Esophagus muscularis mucosa (tissue), 4 donors: ENCODE measurements at regions not wholly inside any gene's neighbourhood (a gene's known extent, or its start where the extent isn't known, plus 50 kb on each side); places are given as distances from the start of the nearest gene placed in this dataset.

ENCODE experiments used
- DNase-seq: peaks from one replicate; pipeline ENCODE4 v3.0.0-alpha.2; 2017; ENCODE audit errors: extremely low spot score
- H3K27ac ChIP-seq, 4 donors: fragments of 200-600 bp; sonication (generic); replicated peaks in 1 of 4; 1 replicate in 3 of 4; 2 replicates in 1 of 4; pipeline ENCODE4 v1.5.1; 2016 to 2019; ENCODE audit warnings: mild to moderate bottlenecking in 1 of 4
- H3K27me3 ChIP-seq, 4 donors: fragments of 200-600 bp; sonication (generic); one replicate each; pipeline versions ENCODE4 v1.5.1 to v1.6.0; 2016 to 2019
- H3K36me3 ChIP-seq, 4 donors: fragments of 200-600 bp; sonication (generic); one replicate each; pipeline ENCODE4 v1.5.1; 2016 to 2019
- H3K4me1 ChIP-seq, 4 donors: fragments of 200-600 bp; sonication (generic); one replicate each; pipeline ENCODE4 v1.5.1; 2016 to 2019
- H3K4me3 ChIP-seq, 4 donors: fragments of 200-600 bp; sonication (generic); 1 replicate in 2 of 4; 2 replicates in 2 of 4; pipeline ENCODE4 v1.5.1; 2016 to 2019; ENCODE audit warnings: mild to moderate bottlenecking in 4 of 4, moderate library complexity in 1 of 4
- H3K9me3 ChIP-seq, 4 donors: fragments of 200-600 bp; sonication (generic); 1 replicate in 3 of 4; 2 replicates in 1 of 4; pipeline ENCODE4 v1.5.1; 2016 to 2019
- CTCF ChIP-seq, 3 experiments: fragments of 200-600 bp in 2 of 3; fragments of 450-650 bp in 1 of 3; sonication (generic) in 2 of 3; IDR thresholded peaks; one replicate each; pipeline ENCODE4 v1.5.1; 2017 to 2019; ENCODE audit warnings: antibody characterized with exemption in 3 of 3, mild to moderate bottlenecking in 2 of 3, moderate library complexity in 1 of 3
- EP300 ChIP-seq: sonication (generic); formaldehyde crosslinking; IDR thresholded peaks from one replicate; pipeline ENCODE4 v1.6.1; 2017; ENCODE audit warnings: antibody characterized with exemption
- POLR2A ChIP-seq: fragments of 450-650 bp; IDR thresholded peaks from one replicate; pipeline ENCODE4 v1.6.1; 2017; ENCODE audit warnings: antibody characterized with exemption, moderate library complexity, mild to moderate bottlenecking, low read depth
- POLR2AphosphoS5 ChIP-seq, 2 donors: sonication (generic); formaldehyde crosslinking; IDR thresholded peaks; one replicate each; pipeline ENCODE4 v1.6.1; 2017; ENCODE audit warnings: antibody characterized with exemption in 2 of 2
- WGBS: methylation state at CpG from one replicate; pipeline ENCODE4 v1.1.5; 2018; 5-methylcytosine and 5-hydroxymethylcytosine counted together
- intact Hi-C: fragments of 100-400 bp; cut with DNase I; formaldehyde crosslinking; loops from one replicate; pipeline ENCODE4 v1.15.1; 2023

DNA sequence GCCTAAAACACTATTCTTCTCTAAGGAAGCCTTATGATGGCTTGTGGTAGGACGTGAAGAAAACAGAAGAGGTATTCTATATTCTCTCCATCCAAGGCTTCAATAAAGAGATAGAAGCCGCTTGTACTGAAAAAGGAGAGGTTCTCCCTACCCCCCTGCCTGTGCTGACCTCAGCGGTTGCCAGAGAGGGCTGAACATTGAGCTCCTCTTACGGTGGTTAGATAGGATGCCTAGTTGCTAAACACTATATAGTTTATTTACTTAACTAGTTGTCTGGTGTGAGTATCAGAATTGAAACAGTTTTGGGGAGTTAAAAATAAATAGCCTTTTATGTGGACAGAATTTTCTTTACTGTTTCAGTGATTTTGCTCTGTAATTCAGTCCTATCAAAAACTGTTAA is 112.2 kb downstream of the TFPI2 start:
- TF ChIP-seq EP300, result no peak
- TF ChIP-seq POLR2A, result no peak
- no peak for TF ChIP-seq CTCF (IDR thresholded peaks at IDR 0.05)
- TF ChIP-seq POLR2AphosphoS5 (IDR thresholded peaks at IDR 0.05), result no peak
- H3K4me1 ChIP-seq, result no peaks in the 10 kb centered on the region
- intact Hi-C loops, result no loop called here
- no peaks in the 10 kb centered on the region for H3K9me3 ChIP-seq
- no peak overlapping the region for H3K27ac ChIP-seq
- no peaks in the 10 kb centered on the region for H3K36me3 ChIP-seq
- no peaks in the 10 kb centered on the region for H3K27me3 ChIP-seq
- no peak overlapping the region for H3K4me3 ChIP-seq
- 80% methylated on average over 4 of the region's 4 CpGs for WGBS
- no peak for DNase-seq

DNA sequence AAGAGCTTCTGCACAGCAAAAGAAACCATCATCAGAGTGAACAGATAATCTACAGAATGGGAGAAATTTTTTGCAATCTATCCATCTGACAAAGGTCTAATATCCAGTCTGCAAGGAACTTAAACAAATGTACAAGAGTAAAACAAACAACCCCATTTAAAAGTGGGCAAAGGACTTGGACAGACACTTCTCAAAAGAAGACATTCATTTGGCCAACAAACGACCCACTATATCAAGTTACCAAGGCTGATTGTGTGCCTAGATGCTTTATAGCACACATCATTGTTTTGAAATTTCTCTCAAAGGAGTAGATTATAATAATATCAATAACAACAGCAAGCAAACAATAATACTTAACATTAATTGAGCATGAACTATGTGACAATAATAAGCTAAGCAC is 117.1 kb downstream of the TFPI2 start:
- H3K9me3 ChIP-seq, result no peaks in the 10 kb centered on the region
- H3K4me3 ChIP-seq, result no peak overlapping the region
- TF ChIP-seq EP300 (no peak), CTCF (IDR thresholded peaks at IDR 0.05) (no peak), POLR2AphosphoS5 (IDR thresholded peaks at IDR 0.05) (no peak), POLR2A (no peak)
- WGBS, result 47% methylated on average over 1 of the region's 1 CpG
- H3K36me3 ChIP-seq, result no peaks in the 10 kb centered on the region
- H3K27ac ChIP-seq, result no peak overlapping the region
- intact Hi-C loops, result no loop called here
- H3K27me3 ChIP-seq, result no peaks in the 10 kb centered on the region
- H3K4me1 ChIP-seq, result no peaks in the 10 kb centered on the region
- no peak for DNase-seq

- TF ChIP-seq POLR2A (no peak), EP300 (no peak), CTCF (IDR thresholded peaks at IDR 0.05) (no peak), POLR2AphosphoS5 (IDR thresholded peaks at IDR 0.05) (no peak)
- intact Hi-C loops, result no loop called here
- Histone ChIP-seq H3K4me3 (no peak overlapping the region), H3K9me3 (no peaks in the 10 kb centered on the region), H3K27ac (no peak overlapping the region), H3K4me1 (no peaks in the 10 kb centered on the region), H3K27me3 (no peaks in the 10 kb centered on the region), H3K36me3 (no peaks in the 10 kb centered on the region)
- 92% methylated on average over 2 of the region's 2 CpGs for WGBS
- no peak for DNase-seq
Observed at GRCh38 chr7:93765475-93765874, 125.1 kb downstream of the TFPI2 start.

DNA sequence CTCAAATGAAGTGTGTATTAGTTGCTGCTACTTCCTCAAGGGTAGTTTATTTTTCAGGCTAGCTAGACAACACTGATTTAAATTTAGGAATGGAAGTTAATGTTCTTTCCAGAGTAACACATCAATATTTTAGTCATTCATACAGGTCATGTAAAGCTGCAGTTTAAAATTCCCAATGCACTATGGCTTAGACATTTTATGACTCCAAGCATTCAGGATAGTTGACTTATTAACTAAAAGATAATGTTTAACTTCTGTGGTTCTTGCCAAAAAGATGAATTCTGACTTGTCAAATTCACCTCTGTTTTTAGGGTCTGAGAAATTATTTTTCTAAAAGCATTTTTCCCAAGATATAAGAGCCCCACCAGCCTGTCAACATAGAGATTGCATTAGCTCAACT is 131.9 kb downstream of the TFPI2 start:
- Histone ChIP-seq H3K27me3 (no peaks in the 10 kb centered on the region), H3K4me1 (no peaks in the 10 kb centered on the region), H3K27ac (no peak overlapping the region), H3K4me3 (no peak overlapping the region), H3K9me3 (no peaks in the 10 kb centered on the region), H3K36me3 (no peaks in the 10 kb centered on the region)
- no peak for DNase-seq
- intact Hi-C loops, result no loop called here
- TF ChIP-seq POLR2AphosphoS5 (IDR thresholded peaks at IDR 0.05) (no peak), CTCF (IDR thresholded peaks at IDR 0.05) (no peak), EP300 (no peak), POLR2A (no peak)

DNA sequence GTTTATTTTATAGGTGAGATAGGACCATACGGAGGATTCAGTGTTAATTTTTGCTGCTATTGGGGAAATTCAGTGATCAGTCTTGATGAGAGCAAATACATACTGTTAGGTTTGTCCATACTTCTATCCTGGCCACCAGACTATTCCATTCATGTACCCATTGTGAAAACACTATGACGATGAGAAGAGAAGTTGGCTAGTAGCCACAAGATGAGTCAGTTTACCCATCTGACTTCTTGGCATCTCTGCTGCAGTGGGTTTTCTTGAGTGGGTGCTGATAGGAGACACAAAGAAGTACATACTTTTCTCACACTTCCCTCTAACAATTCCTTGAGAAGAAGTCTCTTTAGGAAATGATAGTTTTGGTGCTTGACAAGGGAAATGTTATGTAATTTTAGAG is 133.1 kb downstream of the TFPI2 start:
- no peaks in the 10 kb centered on the region for H3K9me3 ChIP-seq
- no peaks in the 10 kb centered on the region for H3K36me3 ChIP-seq
- WGBS, result 78% methylated on average over 2 of the region's 2 CpGs
- no peaks in the 10 kb centered on the region for H3K4me1 ChIP-seq
- no peak for DNase-seq
- TF ChIP-seq EP300 (no peak), CTCF (IDR thresholded peaks at IDR 0.05) (no peak), POLR2AphosphoS5 (IDR thresholded peaks at IDR 0.05) (no peak), POLR2A (no peak)
- H3K4me3 ChIP-seq, result no peak overlapping the region
- H3K27ac ChIP-seq, result no peak overlapping the region
- intact Hi-C loops, result no loop called here
- H3K27me3 ChIP-seq, result no peaks in the 10 kb centered on the region
